ENCODE measurements at regions not wholly inside any gene's neighbourhood (a gene's known extent, or its start where the extent isn't known, plus 50 kb on each side); places are given as distances from the start of the nearest gene placed in this dataset.
"Not testable (repeated sequence)": the region's sequence is repeated elsewhere in the genome, so short reads cannot be mapped to it uniquely, and the experiment has no call there.

DNA sequence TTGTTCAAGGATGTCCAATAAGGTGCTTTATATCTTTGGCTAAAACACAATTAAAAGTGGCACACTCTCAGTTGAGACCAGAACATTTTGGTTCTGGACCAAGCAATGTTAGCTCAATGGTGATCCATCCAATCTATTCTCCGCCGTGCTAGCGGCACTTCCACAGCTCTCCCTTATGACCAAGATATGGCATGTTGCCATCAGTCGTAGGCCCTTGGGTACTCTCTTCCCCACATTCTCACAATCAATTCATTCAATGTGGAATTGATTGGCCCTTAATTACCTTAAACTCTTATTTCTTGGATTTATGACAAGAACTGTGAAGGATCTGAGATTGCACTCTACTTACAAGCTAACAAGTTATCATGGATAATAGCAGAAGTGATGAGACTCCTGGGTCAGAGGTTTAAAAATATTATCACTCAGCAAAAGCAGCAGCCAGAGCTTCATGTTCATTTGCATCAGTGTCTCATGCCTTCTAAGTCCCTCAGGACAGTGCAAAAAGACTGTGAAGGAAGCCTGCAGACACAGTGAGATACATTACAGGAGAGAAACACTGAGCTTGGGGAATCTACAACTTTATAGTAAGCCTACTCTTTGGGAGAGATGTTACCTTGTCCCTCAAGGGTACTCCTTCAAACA lies 80.0 kb upstream of the ARG1 start:
- DNase-seq (ENCODE audit: low read depth) = no peak

DNA sequence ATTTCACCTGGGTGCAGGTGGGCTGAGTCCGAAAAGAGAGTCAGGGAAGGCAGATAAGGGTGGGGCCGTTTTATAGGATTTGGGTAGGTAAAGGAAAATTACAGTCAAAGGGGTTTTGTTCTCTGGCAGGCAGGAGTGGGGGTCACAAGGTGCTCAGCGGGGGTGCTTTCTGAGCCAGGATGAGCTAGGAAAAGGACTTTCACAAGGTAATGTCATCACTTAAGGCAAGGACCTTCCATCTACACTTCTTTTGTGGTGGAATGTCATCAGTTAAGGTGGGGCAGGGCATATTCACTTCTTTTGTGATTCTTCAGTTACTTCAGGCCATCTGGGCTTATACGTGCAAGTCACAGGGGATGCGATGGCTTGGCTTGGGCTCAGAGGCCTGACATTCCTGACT lies 68.6 kb upstream of the ARG1 start:
- not testable (repeated sequence) for DNase-seq (ENCODE audit: low read depth)

DNA sequence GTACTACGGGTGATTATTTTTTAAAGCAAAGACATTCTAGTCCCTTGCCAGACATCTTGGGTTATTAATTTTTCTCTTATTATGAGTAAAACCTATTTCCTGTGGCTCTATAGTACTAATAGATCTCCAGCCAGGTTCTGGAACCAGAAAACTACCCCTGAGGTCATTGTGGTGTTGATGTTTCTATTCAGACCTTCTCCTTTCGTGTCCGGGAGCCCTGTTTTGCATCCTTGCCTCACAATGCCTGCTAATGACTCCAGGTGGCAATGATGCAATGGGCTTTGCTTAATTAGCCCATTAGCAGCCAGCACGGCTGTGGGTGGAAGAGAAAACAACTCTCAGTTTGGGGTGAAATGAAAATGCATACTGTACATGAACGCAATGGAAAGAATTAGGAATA lies 62.9 kb upstream of the ARG1 start:
- no peak for DNase-seq (ENCODE audit: low read depth)

DNA sequence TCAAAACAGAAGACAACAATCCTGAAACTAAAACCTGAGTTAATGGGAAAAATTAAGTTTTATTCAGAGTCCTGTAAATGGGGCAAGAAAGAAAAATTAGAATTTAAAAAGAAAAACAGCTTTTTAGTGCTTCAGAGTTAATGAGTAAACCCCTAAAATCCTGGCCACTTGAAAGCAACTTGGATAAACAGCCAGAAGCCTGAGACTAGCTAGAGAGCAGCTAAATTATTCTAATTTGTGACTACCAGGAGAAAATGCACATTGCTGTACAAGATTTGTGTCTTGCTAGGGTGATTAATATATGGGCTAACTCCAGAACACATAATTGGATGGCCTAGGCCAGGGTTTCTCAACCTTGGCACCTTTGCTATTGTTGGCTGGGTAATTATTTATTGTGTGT lies 62.4 kb upstream of the ARG1 start:
- DNase-seq (ENCODE audit: low read depth) = no peak

DNA sequence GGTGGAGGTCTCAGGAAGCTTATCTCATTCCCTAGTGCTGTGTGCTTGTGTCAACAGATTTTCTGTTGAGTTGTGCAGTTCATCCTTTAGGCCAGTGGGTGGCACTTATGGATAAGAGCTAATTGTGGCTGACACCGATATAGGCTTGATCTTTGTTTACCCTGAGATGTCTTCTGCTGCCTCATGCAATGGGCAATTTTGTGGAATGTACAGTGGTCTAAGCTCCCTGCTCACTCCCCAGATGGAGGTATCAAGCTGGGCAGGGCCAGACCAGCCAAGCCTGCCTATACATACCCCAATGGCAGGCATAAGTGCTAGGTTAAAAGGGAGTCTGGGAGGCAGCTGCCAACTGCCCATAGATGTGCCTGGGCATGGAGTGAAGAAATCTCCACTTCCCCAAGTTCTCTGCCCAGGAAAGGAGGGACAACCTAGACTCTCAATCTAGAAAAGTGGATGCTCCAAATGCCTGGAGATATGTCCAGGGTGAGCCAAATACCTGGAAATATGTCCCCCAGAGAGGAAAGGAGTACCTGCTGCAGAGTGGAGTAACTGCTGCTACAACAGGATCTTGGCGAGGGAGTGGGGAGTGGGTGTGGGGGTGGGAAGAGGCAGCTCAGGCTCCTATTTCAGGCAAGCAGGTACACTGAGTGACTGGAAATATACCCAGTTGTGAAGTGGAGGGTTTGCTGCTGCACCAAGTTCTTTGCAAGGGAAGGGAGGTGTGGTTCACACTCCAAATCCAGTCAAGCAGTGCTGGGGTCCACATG lies 53.2 kb upstream of the ARG1 start:
- peak; percentile 57 for DNase-seq (ENCODE audit: low read depth)

Data from RPMI7951 (cell line).